Stimulated activated CD8-positive, alpha-beta memory T cell treated with anti-CD3 and anti-CD28 coated beads, Interleukin-7, amount 100 ng/mL, for 48 hours (primary cell): ENCODE measurements at regions not wholly inside any gene's neighbourhood (a gene's known extent, or its start where the extent isn't known, plus 50 kb on each side); places are given as distances from the start of the nearest gene placed in this dataset.
"Not testable (repeated sequence)": the region's sequence is repeated elsewhere in the genome, so short reads cannot be mapped to it uniquely, and the experiment has no call there.

Experiments used
- DNase-seq, 2 donors: peaks; one replicate each; pipeline ENCODE4 v3.0.0-alpha.2; 2020; ENCODE audit warnings: low read depth in 1 of 2; ENCODE audit errors: extremely low read depth in 1 of 2

GRCh38 chr18:10162340-10162739, 248.5 kb downstream of the VAPA start:
- DNase-seq, result no peak

DNA sequence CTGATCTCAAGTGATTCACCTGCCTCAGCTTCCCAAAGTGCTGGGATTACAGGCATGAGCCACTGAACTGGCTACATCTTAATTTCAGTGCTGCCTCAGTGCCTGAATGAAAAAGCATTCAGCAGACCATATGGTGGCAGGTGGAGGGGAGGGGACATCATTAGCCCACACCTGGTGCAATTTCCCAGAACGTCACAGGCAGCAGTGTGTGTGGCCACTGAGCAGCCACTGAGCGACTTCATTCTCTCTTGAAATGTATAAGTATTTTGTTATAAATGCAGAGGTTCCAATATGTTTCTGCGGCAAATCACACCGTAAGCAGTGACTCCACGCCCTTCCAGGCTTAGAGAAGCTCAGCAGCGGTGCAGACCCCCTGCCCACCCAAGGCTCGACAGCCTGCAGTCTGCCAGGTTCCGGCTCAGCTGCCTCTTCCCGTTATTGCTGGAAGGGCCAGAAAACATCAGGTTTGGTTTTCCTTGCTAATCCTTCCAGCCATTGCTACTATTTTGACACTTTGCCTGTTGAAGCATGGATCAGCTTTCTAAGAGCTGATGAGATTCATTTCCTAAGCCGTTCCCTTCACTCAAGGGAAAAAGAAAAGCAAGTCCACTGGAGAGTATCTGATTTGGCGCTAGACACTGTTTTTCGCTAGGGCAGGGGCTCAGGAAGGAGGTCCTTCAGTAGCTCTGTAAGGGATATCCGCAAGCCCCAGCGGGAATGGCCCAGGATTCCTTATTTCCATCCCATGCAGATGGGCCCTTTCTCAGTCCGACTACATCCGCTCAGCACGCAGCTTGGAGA, 250.7 kb downstream of the VAPA start:
- no peak for DNase-seq

GRCh38 chr18:10166164-10166807, 252.5 kb downstream of the VAPA start:
- DNase-seq, result no peak

GRCh38 chr18:10167759-10168158, 253.9 kb downstream of the VAPA start:
- DNase-seq, result no peak

- DNase-seq, result no peak
These were observed 254.7 kb downstream of the VAPA start for GRCh38 chr18:10168477-10168876.

DNA sequence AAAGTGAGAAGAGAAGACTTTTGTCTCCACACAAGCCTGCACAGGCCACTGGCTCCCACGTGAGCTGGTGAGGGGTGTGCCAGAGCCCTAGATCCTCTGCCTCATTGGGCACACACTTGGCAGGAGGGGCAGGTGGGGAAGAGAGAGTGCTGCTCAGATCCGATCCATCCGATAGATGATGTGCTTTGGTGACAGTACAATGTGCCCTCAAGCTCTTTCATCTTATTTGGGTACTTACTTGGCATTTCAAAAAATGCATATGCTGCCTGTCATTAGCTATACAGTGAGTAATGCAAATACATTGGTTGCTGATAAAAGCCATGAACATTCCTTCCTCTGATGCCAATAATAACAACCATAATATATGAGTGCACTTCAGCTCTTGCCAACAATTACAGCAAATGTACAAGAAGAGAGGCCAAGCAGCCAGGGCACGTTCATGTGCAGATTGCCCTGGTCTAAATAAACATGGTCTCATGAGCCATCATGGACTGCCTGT, 255.3 kb downstream of the VAPA start:
- no peak for DNase-seq

DNA sequence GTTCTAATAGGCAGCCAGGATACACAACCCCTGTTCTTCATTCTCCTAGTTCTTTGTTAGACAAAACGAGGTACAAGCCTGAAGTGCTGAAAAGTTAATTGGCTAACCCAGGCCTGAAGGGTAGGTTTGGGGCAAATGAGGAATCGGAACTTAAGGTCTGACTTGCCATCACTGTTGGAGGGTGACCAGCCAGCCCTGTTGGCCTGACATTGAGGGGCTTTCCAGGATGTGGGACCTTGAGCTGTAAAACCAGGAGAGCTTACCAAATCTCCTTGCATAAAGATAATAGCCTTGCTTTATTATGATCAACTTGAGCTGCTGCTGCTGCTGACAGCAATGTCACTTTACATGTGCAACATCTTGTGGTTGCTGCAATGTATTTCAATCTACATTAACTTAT, 256.0 kb downstream of the VAPA start:
- DNase-seq, result no peak

DNA sequence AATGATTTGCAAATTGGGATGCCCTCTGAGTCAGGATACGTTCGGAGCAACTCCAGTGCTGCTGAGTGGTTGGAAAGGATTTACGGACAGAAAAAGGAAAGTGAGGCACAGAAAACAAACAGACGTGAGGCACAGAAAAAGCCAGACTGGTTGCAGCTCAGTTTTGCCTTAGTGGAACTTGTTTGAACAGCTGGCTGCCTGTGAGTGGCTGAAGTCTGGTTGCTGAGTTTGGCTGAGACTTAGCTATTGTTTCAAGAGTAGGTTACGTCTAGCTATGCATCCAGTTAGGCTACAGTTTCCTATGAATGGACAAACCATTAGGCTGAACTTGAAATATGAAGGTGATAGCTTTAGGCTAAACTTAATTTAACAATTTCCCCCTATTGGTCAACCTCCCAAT, 256.6 kb downstream of the VAPA start:
- DNase-seq, result no peak

DNA sequence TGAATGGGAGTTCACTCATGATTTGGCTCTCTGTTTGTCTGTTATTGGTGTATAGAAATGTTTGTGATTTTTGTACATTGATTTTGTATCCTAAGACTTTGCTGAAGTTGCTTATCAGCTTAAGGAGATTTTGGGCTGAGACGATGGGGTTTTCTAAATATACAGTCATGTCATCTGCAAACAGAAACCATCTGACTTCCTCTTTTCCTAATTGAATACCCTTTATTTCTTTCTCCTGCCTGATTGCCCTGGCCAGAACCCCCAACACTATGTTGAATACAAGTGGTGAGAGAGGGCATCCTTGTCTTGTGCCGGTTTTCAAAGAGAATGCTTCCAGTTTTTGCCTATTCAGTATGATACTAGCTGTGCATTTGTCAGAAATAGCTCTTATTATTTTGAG, 261.5 kb downstream of the VAPA start:
- not testable (repeated sequence) for DNase-seq

DNA sequence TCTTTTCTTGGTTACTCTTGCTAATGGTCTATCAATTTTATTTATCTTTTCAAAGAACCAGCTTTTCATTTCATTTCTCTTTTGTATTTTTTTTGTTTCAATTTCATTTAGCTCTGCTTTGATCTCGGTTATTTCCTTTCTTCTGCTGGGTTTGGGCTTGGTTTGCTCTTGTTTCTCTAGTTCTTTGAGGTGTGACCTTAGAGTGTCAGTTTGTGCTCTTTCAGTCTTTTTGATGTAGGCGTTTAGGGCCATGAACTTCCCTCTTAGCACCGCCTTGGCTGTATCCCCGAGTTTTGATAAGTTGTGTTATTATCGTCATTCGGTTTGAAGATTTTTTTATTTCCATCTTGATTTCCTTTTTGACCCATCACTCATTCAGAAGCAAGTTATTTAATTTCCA, 265.5 kb downstream of the VAPA start:
- not testable (repeated sequence) for DNase-seq

DNA sequence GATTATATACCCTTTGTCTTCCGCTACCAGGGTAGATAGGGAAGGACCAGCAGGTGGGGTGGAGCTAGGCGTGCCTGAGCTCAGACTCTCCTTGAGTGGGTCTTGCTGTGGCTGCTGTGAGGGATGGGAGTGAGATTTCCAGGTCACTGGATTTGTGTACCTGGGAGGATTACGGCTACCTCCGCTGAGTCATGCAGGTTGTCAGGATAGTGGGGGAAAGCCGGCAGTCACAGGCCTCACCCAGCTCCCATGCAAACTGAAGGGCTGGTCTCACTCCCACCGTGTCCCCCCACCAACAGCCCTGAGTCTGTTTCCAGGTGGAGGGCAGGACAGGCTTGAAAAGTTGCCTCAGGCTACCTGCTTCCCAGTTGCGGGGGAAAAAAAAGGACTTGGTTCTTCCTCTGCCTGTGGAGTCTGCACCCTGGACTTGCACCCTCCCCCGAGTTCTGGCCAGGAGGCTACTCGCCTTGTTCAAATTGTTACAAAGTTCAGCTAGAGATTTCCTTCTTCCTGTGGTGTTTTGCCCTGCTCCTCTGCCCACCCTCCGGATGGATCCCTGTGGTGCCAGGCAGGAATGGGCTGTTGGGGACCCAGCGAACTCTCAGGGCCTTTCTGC, 268.3 kb downstream of the VAPA start:
- no peak for DNase-seq

GRCh38 chr18:10184776-10185175, 269.7 kb upstream of the APCDD1 start:
- no peak for DNase-seq

GRCh38 chr18:10188971-10189810, 265.2 kb upstream of the APCDD1 start:
- DNase-seq, result no peak

DNA sequence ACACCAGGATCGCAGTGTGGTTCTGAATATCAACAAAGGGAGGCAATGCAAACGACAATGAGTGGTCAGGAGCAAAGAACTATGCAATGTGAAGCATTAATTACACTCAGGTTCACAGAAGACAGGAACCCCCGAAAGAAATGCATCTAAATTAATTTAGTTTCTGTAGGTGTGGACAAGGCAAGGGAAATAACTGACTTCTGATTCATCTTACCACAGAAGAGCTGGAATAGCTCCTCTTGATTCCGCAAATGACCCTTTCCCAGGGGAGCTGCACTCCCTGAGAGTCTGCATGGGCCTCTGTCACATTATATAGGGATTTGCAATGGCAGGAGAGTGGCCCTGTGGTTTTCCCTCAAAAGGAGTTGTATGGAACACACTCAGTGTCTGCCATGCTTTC, 263.9 kb upstream of the APCDD1 start:
- no peak for DNase-seq

- no peak for DNase-seq
These were observed 261.0 kb upstream of the APCDD1 start for GRCh38 chr18:10193444-10193843.

- DNase-seq, result no peak
These were observed 259.8 kb upstream of the APCDD1 start for GRCh38 chr18:10194592-10194991.

GRCh38 chr18:10195529-10195928, 258.9 kb upstream of the APCDD1 start:
- DNase-seq, result no peak

- no peak for DNase-seq
These were observed 257.3 kb upstream of the APCDD1 start for GRCh38 chr18:10197097-10197496.

GRCh38 chr18:10201226-10201625, 253.2 kb upstream of the APCDD1 start:
- no peak for DNase-seq

DNA sequence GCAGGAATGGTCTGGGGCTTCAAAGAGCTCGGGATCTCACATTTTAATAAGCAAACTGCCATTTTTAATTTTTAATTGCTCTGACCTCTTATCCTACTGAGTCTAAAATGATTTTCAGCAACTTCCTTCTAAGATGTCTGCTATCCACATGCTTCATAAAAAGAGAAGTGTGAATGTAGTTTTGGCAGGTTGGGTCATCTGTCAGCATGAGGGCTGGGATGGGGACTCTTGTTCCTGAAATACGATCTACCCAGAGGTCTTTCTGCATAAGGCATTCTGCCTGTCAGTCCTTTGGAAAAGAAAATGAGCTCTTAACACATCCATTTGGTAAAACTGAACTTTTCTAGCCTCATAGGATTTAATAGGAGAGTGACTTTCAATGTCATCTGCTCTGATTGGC, 252.8 kb upstream of the APCDD1 start:
- DNase-seq, result no peak

DNA sequence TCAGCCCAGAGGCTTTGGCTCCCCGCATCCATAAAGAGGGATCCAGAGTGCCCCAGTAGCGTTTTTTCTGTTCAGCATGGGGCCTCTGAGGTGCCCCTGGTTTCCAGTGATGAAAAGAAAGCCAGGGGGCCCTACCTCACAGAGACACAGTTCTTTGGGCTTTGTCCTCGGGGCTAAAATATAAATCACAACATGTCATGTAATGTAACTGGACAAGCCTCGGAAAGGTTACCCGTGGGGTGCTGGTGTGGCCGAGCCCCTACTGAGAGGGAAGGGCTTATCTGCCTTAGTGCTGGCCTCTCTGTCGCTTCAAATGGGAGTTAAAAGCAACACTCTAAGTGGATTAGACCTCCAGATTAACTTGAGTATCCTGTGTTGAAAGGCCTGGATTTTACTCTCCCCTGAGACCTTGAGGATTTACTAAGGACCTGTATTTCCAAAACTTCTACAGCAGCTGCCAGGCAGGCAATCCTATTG, 251.6 kb upstream of the APCDD1 start:
- DNase-seq, result no peak
